ENCODE measurements at regions not wholly inside any gene's neighbourhood (a gene's known extent, or its start where the extent isn't known, plus 50 kb on each side); places are given as distances from the start of the nearest gene placed in this dataset.

GRCh38 chr21:23639721-23640120 lies 1967.6 kb downstream of the MRPL39 start:
- no peaks in the 10 kb centered on the region for H3K23me2 ChIP-seq (ENCODE audit: low read depth, low read length)
- no peak overlapping the region for H2AFZ ChIP-seq (ENCODE audit: low read length)
- no peak overlapping the region for H2BK5ac ChIP-seq (ENCODE audit: low read depth, low read length)
- H2BK120ac ChIP-seq (replicated peaks; ENCODE audit: low read depth, low read length), result no peak overlapping the region
- H3K4me1 ChIP-seq (replicated peaks in 1 of 4; ENCODE audit: control insufficient read depth in 3 of 4, insufficient read depth in 4 of 4, low read length in 3 of 4), result no peaks in the 10 kb centered on the region
- H3K36me3 ChIP-seq (ENCODE audit: control insufficient read depth in 2 of 4, insufficient read depth in 4 of 4, low read length in 3 of 4), result no peaks in the 10 kb centered on the region
- no peak overlapping the region for H3K4me2 ChIP-seq (ENCODE audit: insufficient read depth in 1 of 2, low read depth in 2 of 2, low read length in 2 of 2)
- H2BK15ac ChIP-seq (ENCODE audit: low read length), result no peak overlapping the region
- H3K9ac ChIP-seq (replicated peaks in 1 of 4; ENCODE audit: extremely low read depth in 1 of 4, low read depth in 3 of 4, low read length in 3 of 4), result no peak overlapping the region
- no peak overlapping the region for H4K8ac ChIP-seq (ENCODE audit: extremely low read depth, insufficient read depth, low read length)
- no peak overlapping the region for H3K27ac ChIP-seq (ENCODE audit: low read depth, low read length)
- H3K14ac ChIP-seq (ENCODE audit: insufficient read length), result no peak overlapping the region
- H3K9me3 ChIP-seq (ENCODE audit: insufficient read depth in 2 of 2, low read depth in 1 of 2, low read length in 1 of 2), result no peaks in the 10 kb centered on the region
- no peak overlapping the region for H3K4me3 ChIP-seq (ENCODE audit: extremely low read depth in 1 of 4, insufficient read depth in 2 of 4, low read depth in 3 of 4, low read length in 4 of 4)
- ChIA-PET POLR2A (ENCODE audit: partially characterized antibody) (no interaction called here), CTCF (ENCODE audit: partially characterized antibody) (no interaction called here)
- H2BK20ac ChIP-seq (ENCODE audit: low read length), result no peak overlapping the region
- no peaks in the 10 kb centered on the region for H4K20me1 ChIP-seq (replicated peaks in 1 of 2; ENCODE audit: control insufficient read depth in 1 of 2, insufficient read depth in 2 of 2, low read length in 2 of 2)
- H2AK5ac ChIP-seq (ENCODE audit: low read depth, low read length), result no peak overlapping the region
- DNase-seq (ENCODE audit: low read depth in 1 of 2, low spot score in 2 of 2), result no peak
- H2BK12ac ChIP-seq (ENCODE audit: low read depth, low read length), result no peak overlapping the region
- no peak overlapping the region for H4K91ac ChIP-seq (replicated peaks; ENCODE audit: insufficient read length, low read length)
- H3K4ac ChIP-seq (replicated peaks; ENCODE audit: insufficient read length, low read depth, low read length), result no peak overlapping the region
- H3K23ac ChIP-seq (ENCODE audit: insufficient read length), result no peak overlapping the region
- FAIRE-seq, result no peak
- no peak overlapping the region for H3K18ac ChIP-seq (ENCODE audit: extremely low read depth, low read length)
- no peak overlapping the region for H4K5ac ChIP-seq (ENCODE audit: insufficient read length, low read depth, low read length)
- H3K56ac ChIP-seq (replicated peaks; ENCODE audit: insufficient read length, low read depth, low read length), result no peak overlapping the region
- WGBS, 2 experiments (ENCODE audit: extremely low coverage in 1 of 2, insufficient coverage in 1 of 2, insufficient read length in 1 of 2, insufficient replicate concordance in 2 of 2, low coverage in 1 of 2, low lambda C conversion rate in 2 of 2, missing lambda C conversion rate in 1 of 2), result 84% methylated on average over 2 of the region's 2 CpGs; no CpG with 5 or more reads in 1 of the 2 experiments
- H3K79me1 ChIP-seq (ENCODE audit: low read depth, low read length), result no peaks in the 10 kb centered on the region
- H3K79me2 ChIP-seq (ENCODE audit: control insufficient read depth in 1 of 2, insufficient read depth in 2 of 2, low read length in 2 of 2), result no peaks in the 10 kb centered on the region
- no peaks in the 10 kb centered on the region for H3K27me3 ChIP-seq (replicated peaks in 1 of 4; ENCODE audit: control insufficient read depth in 3 of 4, extremely low read depth in 1 of 4, insufficient read depth in 3 of 4, low read length in 3 of 4)
- no peak for TF ChIP-seq ZNF274 (IDR thresholded peaks at IDR 0.05; ENCODE audit: borderline replicate concordance, extremely low read depth, low read length)
- no peak for TF ChIP-seq SIRT6 (IDR thresholded peaks at IDR 0.05; ENCODE audit: low read length)
- TF ChIP-seq BACH1 (IDR thresholded peaks at IDR 0.05; ENCODE audit: low read length), result no peak
